IMR-90 (cell line): ENCODE measurements at regions not wholly inside any gene's neighbourhood (a gene's known extent, or its start where the extent isn't known, plus 50 kb on each side); places are given as distances from the start of the nearest gene placed in this dataset.
A peak's percentile ranks its signal among the peaks of the same experiment; 100 is the strongest.

ENCODE experiments used
- ATAC-seq: fragments of 200-7000 bp; cut with Tn5 transposase; 2 replicates; pipeline ENCODE4 v1.9.1; 2020; ENCODE audit warnings: low read depth, mild to moderate bottlenecking, moderate library complexity
- BruUV-seq: library from RNA; stranded (reverse); fragments of 400-500 nt; replicated peaks from 2 replicates; lab custom pipeline; 2021; lab: Mats Ljungman, UMichigan
- CTCF ChIA-PET: fragments of 300-600 bp; formaldehyde crosslinking; extraction: SDS; loops from one replicate; lab custom pipeline; 2021; ENCODE audit warnings: antibody characterized with exemption; lab: Yijun Ruan, JAX
- POLR2A ChIA-PET: fragments of 300-600 bp; sonication (Branson Sonifier 250); formaldehyde crosslinking; loops from one replicate; lab custom pipeline; 2022; ENCODE audit warnings: antibody characterized with exemption; ENCODE audit not compliant: unreplicated experiment; lab: Charles Lee
- DNase-seq: peaks from one replicate; pipeline ENCODE4 v3.0.0; 2013
- H2AFZ ChIP-seq: replicated peaks from 2 replicates; pipeline ENCODE3; 2013; ENCODE audit warnings: low read length, mild to moderate bottlenecking; ENCODE audit not compliant: poor library complexity
- H2AK5ac ChIP-seq: 2 replicates; pipeline ENCODE4 v1.6.1; 2013; ENCODE audit warnings: low read depth, low read length, inconsistent platforms
- H2AK9ac ChIP-seq: replicated peaks from 2 replicates; pipeline ENCODE3; 2013; ENCODE audit warnings: mild to moderate bottlenecking, low read depth, low read length, moderate library complexity; ENCODE audit not compliant: poor library complexity
- H2BK120ac ChIP-seq: 2 replicates; pipeline ENCODE4 v1.6.1; 2013; ENCODE audit warnings: low read depth, low read length, inconsistent platforms
- H2BK15ac ChIP-seq: 3 replicates; pipeline ENCODE4 v1.6.1; 2013; ENCODE audit warnings: low read depth, low read length, inconsistent platforms
- H2BK20ac ChIP-seq: 2 replicates; pipeline ENCODE4 v1.6.1; 2013; ENCODE audit warnings: low read depth, mild to moderate bottlenecking, inconsistent platforms, low read length, moderate library complexity
- H2BK5ac ChIP-seq: 2 replicates; pipeline ENCODE4 v1.6.1; 2013; ENCODE audit warnings: mild to moderate bottlenecking, low read depth, low read length, inconsistent platforms; ENCODE audit not compliant: poor library complexity, severe bottlenecking
- H3K14ac ChIP-seq: replicated peaks from 2 replicates; pipeline ENCODE4 v1.6.1; 2013; ENCODE audit warnings: low read depth, low read length, inconsistent platforms
- H3K18ac ChIP-seq: 2 replicates; pipeline ENCODE4 v1.6.1; 2013; ENCODE audit warnings: low read depth, low read length, control low read depth
- H3K23ac ChIP-seq: 2 replicates; pipeline ENCODE4 v1.6.1; 2013; ENCODE audit warnings: low read depth, low read length, inconsistent platforms
- H3K27ac ChIP-seq: 2 replicates; pipeline ENCODE4 v1.5.1; 2013; ENCODE audit warnings: mild to moderate bottlenecking, control low read depth, low read length; ENCODE audit not compliant: insufficient read depth
- H3K27me3 ChIP-seq: 2 replicates; pipeline ENCODE4 v1.6.1; 2013; ENCODE audit warnings: low read length; ENCODE audit not compliant: control insufficient read depth, insufficient read depth
- H3K36me3 ChIP-seq: 2 replicates; pipeline ENCODE4 v1.6.1; 2013; ENCODE audit warnings: low read length, mixed read lengths; ENCODE audit not compliant: control insufficient read depth, insufficient read depth
- H3K4ac ChIP-seq: 2 replicates; pipeline ENCODE4 v1.6.1; 2013; ENCODE audit warnings: low read depth, low read length, inconsistent platforms
- H3K4me1 ChIP-seq: 2 replicates; pipeline ENCODE4 v1.6.1; 2013; ENCODE audit warnings: low read length, mixed read lengths; ENCODE audit not compliant: control insufficient read depth, insufficient read depth
- H3K4me2 ChIP-seq: 2 replicates; pipeline ENCODE4 v1.6.1; 2013; ENCODE audit warnings: low read depth, mild to moderate bottlenecking, control low read depth, low read length, moderate library complexity
- H3K4me3 ChIP-seq: 2 replicates; pipeline ENCODE4 v1.5.1; 2013; ENCODE audit warnings: low read depth, mild to moderate bottlenecking, control low read depth, low read length, moderate library complexity; ENCODE audit not compliant: insufficient read depth
- H3K56ac ChIP-seq: 2 replicates; pipeline ENCODE4 v1.6.1; 2013; ENCODE audit warnings: low read length, inconsistent platforms; ENCODE audit not compliant: insufficient read depth; ENCODE audit errors: extremely low read depth
- H3K79me1 ChIP-seq, 2 experiments: 2 replicates each; pipeline ENCODE4 v1.6.1; 2013; ENCODE audit warnings: low read length in 2 of 2, inconsistent platforms in 1 of 2, low read depth in 1 of 2
- H3K9ac ChIP-seq: 2 replicates; pipeline ENCODE4 v1.6.1; 2013; ENCODE audit warnings: low read depth, low read length, control low read depth
- H3K9me1 ChIP-seq: 2 replicates; pipeline ENCODE4 v1.6.1; 2013; ENCODE audit warnings: low read length, inconsistent platforms; ENCODE audit not compliant: insufficient read depth
- H3K9me3 ChIP-seq: 2 replicates; pipeline ENCODE4 v1.6.1; 2013; ENCODE audit warnings: low read length; ENCODE audit not compliant: control insufficient read depth, insufficient read depth
- H4K20me1 ChIP-seq: 2 replicates; pipeline ENCODE4 v1.6.1; 2013; ENCODE audit warnings: low read length, inconsistent platforms; ENCODE audit not compliant: insufficient read depth
- H4K5ac ChIP-seq: 2 replicates; pipeline ENCODE4 v1.6.1; 2013; ENCODE audit warnings: mild to moderate bottlenecking, low read depth, low read length, control low read depth
- H4K8ac ChIP-seq, 2 experiments: 2 replicates each; pipeline ENCODE4 v1.6.1; 2013; ENCODE audit warnings: low read depth in 2 of 2, low read length in 2 of 2, control low read depth in 1 of 2, inconsistent platforms in 1 of 2
- H4K91ac ChIP-seq: 2 replicates; pipeline ENCODE4 v1.6.1; 2013; ENCODE audit warnings: low read depth, low read length, inconsistent platforms; ENCODE audit not compliant: insufficient read depth
- BHLHE40 ChIP-seq: fragments of 150-350 bp; IDR thresholded peaks from 2 replicates; pipeline ENCODE4 v1.6.1; 2016; ENCODE audit warnings: mild to moderate bottlenecking, low read depth, low read length
- CEBPB ChIP-seq: IDR thresholded peaks from 2 replicates; pipeline ENCODE4 v1.6.1; 2012; ENCODE audit warnings: low read depth, low read length, improper control_type of control experiment
- FOS ChIP-seq: fragments of 150-350 bp; IDR thresholded peaks from 2 replicates; pipeline ENCODE4 v1.6.1; 2016; ENCODE audit warnings: low read depth, low read length
- MAFK ChIP-seq: IDR thresholded peaks from 2 replicates; pipeline ENCODE4 v1.6.1; 2012; ENCODE audit warnings: low read depth, low read length, improper control_type of control experiment
- MAZ ChIP-seq: IDR thresholded peaks from 2 replicates; pipeline ENCODE4 v1.6.1; 2012; ENCODE audit warnings: low read depth, mild to moderate bottlenecking, low read length, improper control_type of control experiment, moderate library complexity, borderline replicate concordance
- MXI1 ChIP-seq: IDR thresholded peaks from 2 replicates; pipeline ENCODE4 v1.6.1; 2012; ENCODE audit warnings: low read depth, mild to moderate bottlenecking, low read length, moderate library complexity, borderline replicate concordance
- NFE2L2 ChIP-seq: fragments of 150-350 bp; IDR thresholded peaks from 2 replicates; pipeline ENCODE4 v1.6.1; 2016; ENCODE audit warnings: low read depth, mild to moderate bottlenecking, low read length
- POLR2A ChIP-seq: IDR thresholded peaks from 2 replicates; pipeline ENCODE4 v1.6.1; 2012; ENCODE audit warnings: mild to moderate bottlenecking, low read depth, low read length
- RAD21 ChIP-seq: IDR thresholded peaks from 2 replicates; pipeline ENCODE4 v1.6.1; 2012; ENCODE audit warnings: low read length, improper control_type of control experiment
- RCOR1 ChIP-seq: IDR thresholded peaks from 2 replicates; pipeline ENCODE4 v1.6.1; 2012; ENCODE audit warnings: mild to moderate bottlenecking, low read length, improper control_type of control experiment; ENCODE audit not compliant: insufficient replicate concordance
- RFX5 ChIP-seq: IDR thresholded peaks from 2 replicates; pipeline ENCODE4 v1.8.0; 2012; ENCODE audit warnings: low read depth, mild to moderate bottlenecking, low read length, moderate library complexity
- SMC3 ChIP-seq: fragments of 150-350 bp; IDR thresholded peaks from 2 replicates; pipeline ENCODE4 v1.6.1; 2016; ENCODE audit warnings: low read depth, mild to moderate bottlenecking, antibody characterized with exemption, low read length, moderate library complexity
- WGBS, 2 experiments: methylation state at CpG; one replicate each; pipeline versions ENCODE4 v1.1.5 to v1.1.7; 2013; ENCODE audit warnings: missing lambda C conversion rate in 2 of 2; ENCODE audit not compliant: insufficient read length in 1 of 2; ENCODE audit errors: extremely low coverage in 2 of 2; 5-methylcytosine and 5-hydroxymethylcytosine counted together
- dilution Hi-C: fragments of 300-500 bp; cut with HindIII; formaldehyde crosslinking; loops from one replicate; pipeline ENCODE4 v1.14.3; 2018; ENCODE audit warnings: low sequenced_read_pairs; ENCODE audit not compliant: unreplicated experiment
- in situ Hi-C: fragments of 300-500 bp; cut with MboI; formaldehyde crosslinking; loops from 3 replicates; pipeline ENCODE4 v1.14.3; 2019; ENCODE audit warnings: low sequenced_read_pairs, inconsistent platforms, mixed read lengths
- intact Hi-C: fragments of 100-400 bp; cut with micrococcal nuclease; formaldehyde crosslinking; loops from 2 replicates; pipeline ENCODE4 v1.10.0; 2022
- TF ChIP-seq, protein P1 (sequence below): fragments of 150-350 bp; IDR thresholded peaks from 2 replicates; pipeline ENCODE4 v1.6.1; 2017; ENCODE audit warnings: mild to moderate bottlenecking, antibody characterized with exemption, low read length, low read depth
- TF ChIP-seq, protein P2 (sequence below): fragments of 150-350 bp; IDR thresholded peaks from 2 replicates; pipeline ENCODE4 v1.6.1; 2016; ENCODE audit warnings: low read depth, mild to moderate bottlenecking, low read length, moderate library complexity, borderline replicate concordance
- TF ChIP-seq, protein P3 (sequence below): conservative IDR thresholded peaks from 2 replicates; pipeline ENCODE4 v1.5.1; 2012; ENCODE audit warnings: mild to moderate bottlenecking, low read depth, low read length, improper control_type of control experiment

DNA sequence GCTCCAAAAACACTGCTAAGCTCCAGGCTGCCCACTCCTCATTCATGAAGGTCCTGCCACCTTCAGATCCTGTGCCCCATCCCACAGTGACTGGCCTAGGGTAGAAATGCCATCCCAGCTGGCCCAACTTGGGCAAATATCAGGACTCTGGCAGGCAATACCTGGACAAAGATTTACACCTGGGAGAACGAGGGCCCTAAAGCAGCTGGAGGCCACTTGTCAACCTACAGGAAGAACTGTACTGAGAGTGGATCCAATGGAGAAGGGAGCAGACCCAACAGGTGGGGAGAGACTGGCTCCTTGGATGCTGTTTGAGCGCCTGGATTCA, 57.1 kb upstream of the GATA2 start:
- dilution Hi-C loops (no loop called here), in situ Hi-C loops (no loop called here), intact Hi-C loops (no loop called here)
- H2BK20ac ChIP-seq, result peak overlapping the region; percentile 70
- no peak overlapping the region for H2AFZ ChIP-seq
- peak overlapping the region; percentile 68 to 97; a peak in 3 of 4 replicates for H4K8ac ChIP-seq
- TF ChIP-seq, protein P1, sequence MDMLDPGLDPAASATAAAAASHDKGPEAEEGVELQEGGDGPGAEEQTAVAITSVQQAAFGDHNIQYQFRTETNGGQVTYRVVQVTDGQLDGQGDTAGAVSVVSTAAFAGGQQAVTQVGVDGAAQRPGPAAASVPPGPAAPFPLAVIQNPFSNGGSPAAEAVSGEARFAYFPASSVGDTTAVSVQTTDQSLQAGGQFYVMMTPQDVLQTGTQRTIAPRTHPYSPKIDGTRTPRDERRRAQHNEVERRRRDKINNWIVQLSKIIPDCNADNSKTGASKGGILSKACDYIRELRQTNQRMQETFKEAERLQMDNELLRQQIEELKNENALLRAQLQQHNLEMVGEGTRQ, result no peak
- TF ChIP-seq POLR2A (no peak), RCOR1 (no peak), RAD21 (no peak), CEBPB (no peak), BHLHE40 (no peak), MAFK (no peak), MAZ (no peak), SMC3 (no peak), NFE2L2 (no peak), FOS (no peak), MXI1 (no peak), RFX5 (no peak)
- TF ChIP-seq, protein P2, sequence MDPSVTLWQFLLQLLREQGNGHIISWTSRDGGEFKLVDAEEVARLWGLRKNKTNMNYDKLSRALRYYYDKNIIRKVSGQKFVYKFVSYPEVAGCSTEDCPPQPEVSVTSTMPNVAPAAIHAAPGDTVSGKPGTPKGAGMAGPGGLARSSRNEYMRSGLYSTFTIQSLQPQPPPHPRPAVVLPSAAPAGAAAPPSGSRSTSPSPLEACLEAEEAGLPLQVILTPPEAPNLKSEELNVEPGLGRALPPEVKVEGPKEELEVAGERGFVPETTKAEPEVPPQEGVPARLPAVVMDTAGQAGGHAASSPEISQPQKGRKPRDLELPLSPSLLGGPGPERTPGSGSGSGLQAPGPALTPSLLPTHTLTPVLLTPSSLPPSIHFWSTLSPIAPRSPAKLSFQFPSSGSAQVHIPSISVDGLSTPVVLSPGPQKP, result no peak
- TF ChIP-seq, protein P3, sequence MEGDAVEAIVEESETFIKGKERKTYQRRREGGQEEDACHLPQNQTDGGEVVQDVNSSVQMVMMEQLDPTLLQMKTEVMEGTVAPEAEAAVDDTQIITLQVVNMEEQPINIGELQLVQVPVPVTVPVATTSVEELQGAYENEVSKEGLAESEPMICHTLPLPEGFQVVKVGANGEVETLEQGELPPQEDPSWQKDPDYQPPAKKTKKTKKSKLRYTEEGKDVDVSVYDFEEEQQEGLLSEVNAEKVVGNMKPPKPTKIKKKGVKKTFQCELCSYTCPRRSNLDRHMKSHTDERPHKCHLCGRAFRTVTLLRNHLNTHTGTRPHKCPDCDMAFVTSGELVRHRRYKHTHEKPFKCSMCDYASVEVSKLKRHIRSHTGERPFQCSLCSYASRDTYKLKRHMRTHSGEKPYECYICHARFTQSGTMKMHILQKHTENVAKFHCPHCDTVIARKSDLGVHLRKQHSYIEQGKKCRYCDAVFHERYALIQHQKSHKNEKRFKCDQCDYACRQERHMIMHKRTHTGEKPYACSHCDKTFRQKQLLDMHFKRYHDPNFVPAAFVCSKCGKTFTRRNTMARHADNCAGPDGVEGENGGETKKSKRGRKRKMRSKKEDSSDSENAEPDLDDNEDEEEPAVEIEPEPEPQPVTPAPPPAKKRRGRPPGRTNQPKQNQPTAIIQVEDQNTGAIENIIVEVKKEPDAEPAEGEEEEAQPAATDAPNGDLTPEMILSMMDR, result no peak
- H3K4ac ChIP-seq, result peak overlapping the region; percentile 70
- peaks cover 19% of the 10 kb centered on the region for H3K9me1 ChIP-seq
- H3K9me3 ChIP-seq, result no peaks in the 10 kb centered on the region
- peaks cover 22% of the 10 kb centered on the region for H3K4me1 ChIP-seq
- H3K4me2 ChIP-seq, result no peak overlapping the region
- H3K56ac ChIP-seq, result no peak overlapping the region
- H3K36me3 ChIP-seq, result no peaks in the 10 kb centered on the region
- H3K9ac ChIP-seq, result no peak overlapping the region
- H4K91ac ChIP-seq, result peak overlapping the region; percentile 96
- peak overlapping the region; percentile 63; the same call in 1 of the 2 replicates for H3K27ac ChIP-seq
- peak overlapping the region; percentile 89; the same call in 1 of the 3 replicates for H2BK15ac ChIP-seq
- no peaks in the 10 kb centered on the region for H3K79me1 ChIP-seq
- BruUV-seq, result no TSS peak
- peak overlapping the region; percentile 94 for H2BK120ac ChIP-seq
- H3K18ac ChIP-seq, result no peak overlapping the region; the same call in 1 of the 2 replicates
- peak overlapping the region; percentile 5 for H2BK5ac ChIP-seq
- 0 out of 2 replicates have a peak overlapping the region, but pooled peaks have one; percentile 24 for H3K14ac ChIP-seq
- H3K27me3 ChIP-seq, result peaks cover 6% of the 10 kb centered on the region; the same call in 1 of the 2 replicates
- H3K4me3 ChIP-seq, result no peak overlapping the region
- 100% methylated on average over 1 of the region's 2 CpGs; no CpG with 5 or more reads in 1 of the 2 experiments for WGBS, 2 experiments
- CTCF ChIA-PET, result no interaction called here
- no peak overlapping the region; the same call in 1 of the 2 replicates for H4K5ac ChIP-seq
- no peak overlapping the region for H3K23ac ChIP-seq
- no peaks in the 10 kb centered on the region for H4K20me1 ChIP-seq
- H2AK5ac ChIP-seq, result peak overlapping the region; percentile 61
- ATAC-seq (no peak), DNase-seq (no peak)
- H2AK9ac ChIP-seq, result peak overlapping the region; percentile 3
- POLR2A ChIA-PET, result no interaction called here
